ENCODE measurements at regions not wholly inside any gene's neighbourhood (a gene's known extent, or its start where the extent isn't known, plus 50 kb on each side); places are given as distances from the start of the nearest gene placed in this dataset.
A peak's percentile ranks its signal among the peaks of the same experiment; 100 is the strongest.

DNA sequence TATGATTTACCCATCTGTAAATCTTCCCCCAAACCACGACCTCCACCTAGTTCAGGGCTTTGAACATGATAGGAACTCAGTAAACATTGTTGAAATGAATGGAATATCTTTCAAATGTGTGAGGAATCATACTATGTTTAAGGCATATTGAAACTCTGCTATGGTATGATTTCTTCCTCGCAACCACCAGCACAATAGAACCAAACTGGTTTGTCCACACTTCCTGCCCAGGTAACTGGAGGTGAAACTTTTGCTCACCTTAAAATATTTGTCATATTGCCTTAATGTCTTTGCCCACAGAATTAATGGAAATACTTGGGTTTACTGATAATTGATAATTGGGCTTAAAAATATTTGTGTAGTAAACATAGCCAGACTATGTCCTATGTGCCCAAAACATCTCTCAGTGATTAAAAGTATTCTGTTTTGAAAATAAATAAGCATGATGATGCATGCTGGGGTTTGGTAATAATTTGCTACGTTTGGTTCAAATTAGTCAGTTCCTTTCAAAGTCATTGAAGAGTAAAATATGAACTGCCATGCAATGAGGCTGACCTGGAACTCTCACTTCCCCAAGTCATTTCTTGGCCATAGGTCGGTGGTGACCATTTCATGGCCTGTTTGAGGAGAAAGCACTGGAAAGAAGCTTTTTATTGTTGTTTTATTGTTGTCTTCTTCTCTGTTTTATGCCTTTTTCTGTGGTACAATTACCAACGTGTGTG lies 73.3 kb downstream of the TNFSF18 start:
- ChIA-PET CTCF (interaction anchor here (0.6 to 1.0 kb wide), 2 partner anchors 224 to 299 kb away, joined by 3 to 4 read pairs; no protein-coding TSS in a partner anchor), POLR2A (ENCODE audit: unreplicated experiment) (no interaction called here)
- no peak overlapping the region for H3K14ac ChIP-seq (replicated peaks; ENCODE audit: low read depth, low read length)
- no TSS peak for BruUV-seq (replicated peaks)
- H3K9ac ChIP-seq (ENCODE audit: low read depth, low read length), result no peak overlapping the region
- H3K9me3 ChIP-seq (ENCODE audit: control insufficient read depth, insufficient read depth, low read length), result no peaks in the 10 kb centered on the region
- H3K9me1 ChIP-seq (ENCODE audit: insufficient read depth, low read length), result no peaks in the 10 kb centered on the region
- H2BK5ac ChIP-seq (ENCODE audit: low read depth, low read length, poor library complexity, severe bottlenecking), result peak overlapping the region; percentile 48
- TF ChIP-seq MAZ (IDR thresholded peaks at IDR 0.05; ENCODE audit: borderline replicate concordance, low read depth, low read length), result no peak
- H3K23ac ChIP-seq (ENCODE audit: low read depth, low read length), result no peak overlapping the region
- peak overlapping the region; percentile 36 for H4K91ac ChIP-seq (ENCODE audit: insufficient read depth, low read depth, low read length)
- H2AK5ac ChIP-seq (ENCODE audit: low read depth, low read length), result no peak overlapping the region
- in situ Hi-C loops (cut with MboI; ENCODE audit: low sequenced_read_pairs) (no loop called here), intact Hi-C loops (cut with micrococcal nuclease) (no loop called here), dilution Hi-C loops (cut with HindIII; ENCODE audit: low sequenced_read_pairs, unreplicated experiment) (no loop called here)
- peaks cover 7% of the 10 kb centered on the region; the same call in 1 of the 2 replicates for H3K4me1 ChIP-seq (ENCODE audit: control insufficient read depth, insufficient read depth, low read length)
- H2BK15ac ChIP-seq (ENCODE audit: low read depth, low read length), result peak overlapping the region; percentile 44; the same call in 1 of the 3 replicates
- H3K4ac ChIP-seq (ENCODE audit: low read depth, low read length), result peak overlapping the region; percentile 60; the same call in 1 of the 2 replicates
- no CpG with 5 or more reads among the region's 5 CpGs for WGBS, 2 experiments (ENCODE audit: extremely low coverage in 2 of 2, insufficient read length in 1 of 2)
- no peak overlapping the region for H3K4me2 ChIP-seq (ENCODE audit: low read depth, low read length)
- H2AFZ ChIP-seq (replicated peaks; ENCODE audit: low read length, poor library complexity), result no peak overlapping the region
- DNase-seq, result no peak
- H3K4me3 ChIP-seq (ENCODE audit: insufficient read depth, low read depth, low read length), result no peak overlapping the region
- H4K20me1 ChIP-seq (ENCODE audit: insufficient read depth, low read length), result no peaks in the 10 kb centered on the region
- H4K5ac ChIP-seq (ENCODE audit: low read depth, low read length), result no peak overlapping the region; the same call in 1 of the 2 replicates
- no peak for ATAC-seq (ENCODE audit: low read depth)
- H4K8ac ChIP-seq (ENCODE audit: low read depth in 2 of 2, low read length in 2 of 2), result peak overlapping the region in 1 of 2 experiments; percentile 13; a peak in 1 of 4 replicates
- no peak overlapping the region for H3K27ac ChIP-seq (ENCODE audit: insufficient read depth, low read length)
- H2BK120ac ChIP-seq (ENCODE audit: low read depth, low read length), result peak overlapping the region; percentile 70
- peak overlapping the region; percentile 60; the same call in 1 of the 2 replicates for H3K18ac ChIP-seq (ENCODE audit: low read depth, low read length)
- H3K36me3 ChIP-seq (ENCODE audit: control insufficient read depth, insufficient read depth, low read length), result no peaks in the 10 kb centered on the region
- H2AK9ac ChIP-seq (replicated peaks; ENCODE audit: low read depth, low read length, poor library complexity), result no peak overlapping the region
- no peaks in the 10 kb centered on the region for H3K79me1 ChIP-seq (ENCODE audit: low read depth in 1 of 2, low read length in 2 of 2)
- H3K56ac ChIP-seq (ENCODE audit: extremely low read depth, insufficient read depth, low read length), result no peak overlapping the region
- peak overlapping the region; percentile 77; the same call in 1 of the 2 replicates for H2BK20ac ChIP-seq (ENCODE audit: low read depth, low read length)
- no peaks in the 10 kb centered on the region for H3K27me3 ChIP-seq (ENCODE audit: control insufficient read depth, insufficient read depth, low read length)

All from IMR-90 (cell line).